ENCODE measurements at regions not wholly inside any gene's neighbourhood (a gene's known extent, or its start where the extent isn't known, plus 50 kb on each side); places are given as distances from the start of the nearest gene placed in this dataset.

DNA sequence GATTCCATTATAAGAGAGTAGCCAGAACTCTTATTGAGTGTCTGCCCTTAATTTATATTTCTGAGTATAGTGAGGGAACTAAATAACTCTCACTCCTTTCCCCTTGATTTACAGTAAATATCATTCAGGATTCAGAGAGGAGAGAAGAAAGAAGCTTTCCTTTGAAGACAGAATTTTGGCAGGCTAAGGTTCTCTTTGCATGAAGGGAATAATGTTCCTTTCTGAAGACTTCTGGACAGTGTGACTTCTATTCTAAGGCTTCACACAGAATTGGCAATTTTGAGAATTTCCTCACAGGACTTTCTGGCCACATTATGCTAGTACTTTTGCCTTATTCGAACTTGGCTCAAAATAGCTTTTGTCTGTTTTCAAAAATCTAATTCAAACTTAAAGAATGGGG, 352.2 kb upstream of the FBXO33 start:
- no peak for ATAC-seq (ENCODE audit: low FRiP score)
- DNase-seq (ENCODE audit: low spot score): no peak
- TF ChIP-seq, protein P1, sequence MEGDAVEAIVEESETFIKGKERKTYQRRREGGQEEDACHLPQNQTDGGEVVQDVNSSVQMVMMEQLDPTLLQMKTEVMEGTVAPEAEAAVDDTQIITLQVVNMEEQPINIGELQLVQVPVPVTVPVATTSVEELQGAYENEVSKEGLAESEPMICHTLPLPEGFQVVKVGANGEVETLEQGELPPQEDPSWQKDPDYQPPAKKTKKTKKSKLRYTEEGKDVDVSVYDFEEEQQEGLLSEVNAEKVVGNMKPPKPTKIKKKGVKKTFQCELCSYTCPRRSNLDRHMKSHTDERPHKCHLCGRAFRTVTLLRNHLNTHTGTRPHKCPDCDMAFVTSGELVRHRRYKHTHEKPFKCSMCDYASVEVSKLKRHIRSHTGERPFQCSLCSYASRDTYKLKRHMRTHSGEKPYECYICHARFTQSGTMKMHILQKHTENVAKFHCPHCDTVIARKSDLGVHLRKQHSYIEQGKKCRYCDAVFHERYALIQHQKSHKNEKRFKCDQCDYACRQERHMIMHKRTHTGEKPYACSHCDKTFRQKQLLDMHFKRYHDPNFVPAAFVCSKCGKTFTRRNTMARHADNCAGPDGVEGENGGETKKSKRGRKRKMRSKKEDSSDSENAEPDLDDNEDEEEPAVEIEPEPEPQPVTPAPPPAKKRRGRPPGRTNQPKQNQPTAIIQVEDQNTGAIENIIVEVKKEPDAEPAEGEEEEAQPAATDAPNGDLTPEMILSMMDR (IDR thresholded peaks at IDR 0.05): no peak

DNA sequence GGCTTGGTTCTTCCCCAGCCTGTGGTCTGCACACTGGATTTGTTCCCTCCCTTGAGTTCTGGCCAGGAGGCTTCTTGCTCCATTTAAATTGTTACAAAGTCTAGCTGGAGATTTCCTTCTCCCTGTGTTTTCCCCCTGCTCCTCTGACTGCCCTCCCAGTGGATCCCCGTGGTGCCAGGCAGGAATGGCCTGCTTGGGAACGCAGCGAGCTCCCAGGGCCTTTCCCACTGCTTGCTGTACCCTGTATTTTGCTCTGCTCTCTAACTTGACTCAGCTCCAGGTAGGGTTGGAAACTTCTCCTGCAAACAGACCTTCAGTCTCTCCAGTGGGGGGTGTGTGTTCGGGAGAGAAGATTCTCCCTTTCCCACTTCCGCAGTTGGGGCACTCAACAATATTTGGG, 349.2 kb upstream of the FBXO33 start:
- TF ChIP-seq, protein P1 (IDR thresholded peaks at IDR 0.05): no peak
- ATAC-seq (ENCODE audit: low FRiP score): no peak
- DNase-seq (ENCODE audit: low spot score): no peak

DNA sequence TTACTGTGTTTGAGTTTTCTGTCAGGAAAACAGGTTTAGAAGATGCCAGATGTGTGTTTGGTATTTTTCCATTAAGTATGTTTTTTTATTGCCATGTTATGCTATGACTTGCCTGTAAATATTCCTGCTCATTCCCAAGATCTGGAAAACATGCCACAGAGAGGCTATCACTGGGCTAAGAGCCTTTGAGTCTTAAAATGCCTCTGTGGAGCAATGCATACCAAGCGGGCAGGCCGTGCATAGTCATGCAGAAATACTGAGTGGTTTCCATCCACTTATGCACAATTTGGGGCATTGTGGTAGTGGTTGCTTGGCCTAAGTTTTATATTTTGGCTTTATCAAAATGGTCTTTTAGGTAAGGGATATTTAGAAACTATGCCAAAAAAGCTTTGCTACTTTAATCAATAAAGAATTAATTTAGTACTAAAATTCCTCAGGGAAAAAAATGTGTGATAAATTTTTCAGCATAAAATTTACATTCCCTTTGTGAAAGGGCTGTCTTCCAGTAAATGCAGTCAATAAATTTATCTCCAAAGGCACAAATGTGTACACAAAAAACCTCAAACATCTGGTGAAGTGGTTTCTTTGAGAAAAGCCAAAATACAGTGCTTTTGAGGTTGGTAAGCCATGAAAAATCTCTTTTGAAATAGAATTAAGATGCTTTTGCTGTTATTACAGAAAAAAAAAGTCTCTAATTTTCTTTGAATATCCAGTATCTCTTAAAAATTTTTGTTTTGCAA, 341.3 kb upstream of the FBXO33 start:
- ATAC-seq (ENCODE audit: low FRiP score) (no peak), DNase-seq (ENCODE audit: low spot score) (no peak)
- TF ChIP-seq, protein P1 (IDR thresholded peaks at IDR 0.05): no peak

DNA sequence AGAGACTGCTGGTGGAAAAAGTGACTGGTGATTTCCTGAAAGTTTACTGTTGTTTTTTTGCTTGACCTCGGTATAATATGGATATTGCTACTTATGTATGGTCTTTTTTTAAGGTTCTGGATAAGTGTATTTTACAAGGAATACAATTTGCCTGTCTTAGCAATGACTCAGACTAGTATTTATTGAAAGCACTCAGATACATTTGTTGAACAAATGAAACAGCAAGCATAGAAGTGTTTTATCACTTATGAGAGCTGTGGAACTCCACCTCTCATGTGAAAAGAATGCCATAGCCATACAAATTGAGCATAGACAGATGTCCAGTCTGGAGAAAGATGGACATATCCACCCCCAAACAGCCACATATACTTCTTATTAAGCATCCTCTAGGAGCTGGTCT, 340.4 kb upstream of the FBXO33 start:
- TF ChIP-seq, protein P1 (IDR thresholded peaks at IDR 0.05): no peak
- no peak for DNase-seq (ENCODE audit: low spot score)
- ATAC-seq (ENCODE audit: low FRiP score): no peak

DNA sequence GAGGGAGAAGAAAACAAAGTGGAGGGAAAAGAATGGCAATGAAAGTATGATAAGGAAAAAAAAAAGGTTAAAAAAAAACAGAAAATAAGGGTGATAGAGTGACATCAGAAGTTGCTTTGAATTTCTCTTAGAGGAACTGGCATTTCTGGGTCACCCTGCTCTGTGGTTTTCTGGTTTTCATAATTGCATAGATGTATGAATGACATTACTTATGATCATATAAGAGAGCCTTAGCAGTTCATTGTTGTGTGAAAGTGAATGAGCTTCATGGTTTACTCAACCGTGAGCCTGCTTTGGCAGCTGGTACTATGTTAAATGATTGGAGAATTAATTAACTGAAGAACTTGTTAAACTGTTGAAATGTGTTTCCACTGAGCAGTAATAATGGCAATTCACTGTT, 336.4 kb upstream of the FBXO33 start:
- no peak for ATAC-seq (ENCODE audit: low FRiP score)
- TF ChIP-seq, protein P1 (IDR thresholded peaks at IDR 0.05): no peak
- DNase-seq (ENCODE audit: low spot score): no peak

DNA sequence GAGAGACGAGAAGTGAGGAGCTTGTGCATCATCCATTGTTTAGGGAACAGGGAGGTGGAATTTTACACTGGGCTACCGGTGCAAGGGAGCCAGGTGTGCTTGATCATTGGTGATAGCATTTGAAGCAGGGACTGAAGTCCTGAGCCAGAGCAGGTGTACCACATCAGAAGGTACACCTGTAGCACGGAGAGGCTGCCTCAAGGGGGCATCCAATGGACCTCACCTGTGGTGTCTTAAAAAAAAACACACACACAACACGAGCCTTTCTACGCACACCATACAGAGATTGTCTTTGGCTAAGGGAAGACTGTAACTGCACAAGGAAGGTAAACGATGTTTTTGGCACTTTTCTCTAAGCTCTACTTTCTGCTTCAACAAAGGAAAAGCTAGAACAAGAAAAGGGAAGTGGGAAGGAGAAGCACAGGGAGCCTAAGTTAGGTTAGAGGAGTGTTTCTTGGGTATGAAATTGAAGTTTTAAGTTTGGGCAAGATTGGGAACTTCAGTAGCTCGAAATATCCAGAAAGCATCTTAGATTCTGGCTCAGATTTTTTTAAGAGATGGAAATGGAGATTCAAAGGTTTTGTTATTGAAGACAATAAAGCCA, 334.3 kb upstream of the FBXO33 start:
- TF ChIP-seq, protein P1 (IDR thresholded peaks at IDR 0.05): no peak
- no peak for ATAC-seq (ENCODE audit: low FRiP score)

DNA sequence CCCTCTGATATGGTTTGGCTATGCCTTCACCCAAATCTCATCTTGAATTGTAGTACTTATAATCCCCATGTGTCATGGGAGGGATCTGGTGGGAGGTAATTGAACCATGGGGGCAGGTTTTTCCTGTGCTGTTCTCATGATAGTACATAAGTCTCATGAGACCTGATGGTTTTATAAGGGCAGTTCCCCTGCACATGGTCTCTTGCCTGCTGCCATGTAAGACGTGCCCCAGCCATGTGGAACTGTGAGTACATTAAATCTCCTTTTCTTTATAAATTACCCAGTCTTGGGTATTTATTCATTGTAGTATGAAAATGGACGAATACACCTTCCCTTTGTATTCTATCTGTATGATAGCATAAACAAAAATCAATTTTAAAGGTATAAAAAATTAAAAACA, 333.4 kb upstream of the FBXO33 start:
- no peak for ATAC-seq (ENCODE audit: low FRiP score)
- TF ChIP-seq, protein P1 (IDR thresholded peaks at IDR 0.05): no peak
- no peak for DNase-seq (ENCODE audit: low spot score)

More for the DNA sequence above, 334.3 kb upstream of the FBXO33 start:
- DNase-seq (ENCODE audit: low spot score): no peak
